MM.1S (cell line): ENCODE measurements at regions not wholly inside any gene's neighbourhood (a gene's known extent, or its start where the extent isn't known, plus 50 kb on each side); places are given as distances from the start of the nearest gene placed in this dataset.

Source experiments
- DNase-seq: peaks from one replicate; pipeline ENCODE4 v3.0.0-alpha.2; 2015
- H2AFZ ChIP-seq: fragments of 300-600 bp; sonication (generic); 2 replicates; pipeline ENCODE4 v1.6.0; 2016; ENCODE audit warnings: antibody characterized with exemption, low read length
- H3F3A ChIP-seq: fragments of 300-600 bp; sonication (generic); 2 replicates; pipeline ENCODE4 v1.6.1; 2016; ENCODE audit warnings: mild to moderate bottlenecking, antibody characterized with exemption, low read length, moderate library complexity, mixed read lengths; ENCODE audit not compliant: insufficient read depth
- H3K27ac ChIP-seq: fragments of 300-600 bp; sonication (generic); 2 replicates; pipeline ENCODE4 v1.5.1; 2016; ENCODE audit warnings: mild to moderate bottlenecking, low read length
- H3K27me3 ChIP-seq: fragments of 300-600 bp; sonication (generic); replicated peaks from 2 replicates; pipeline ENCODE4 v1.6.0; 2016; ENCODE audit warnings: low read length; ENCODE audit not compliant: insufficient read depth
- H3K36me3 ChIP-seq: fragments of 300-600 bp; sonication (generic); replicated peaks from 2 replicates; pipeline ENCODE4 v1.6.1; 2016; ENCODE audit warnings: mild to moderate bottlenecking, low read length, mixed read lengths; ENCODE audit not compliant: insufficient read depth
- H3K4me1 ChIP-seq: fragments of 300-600 bp; sonication (generic); 2 replicates; pipeline ENCODE4 v1.6.1; 2016; ENCODE audit warnings: low read length, mixed read lengths
- H3K4me2 ChIP-seq: fragments of 300-600 bp; sonication (generic); 2 replicates; pipeline ENCODE4 v1.6.0; 2016; ENCODE audit warnings: low read depth, low read length
- H3K4me3 ChIP-seq: fragments of 300-600 bp; sonication (generic); 2 replicates; pipeline ENCODE4 v1.5.1; 2016; ENCODE audit warnings: low read length, mixed read lengths
- H3K79me2 ChIP-seq: fragments of 300-600 bp; sonication (generic); 2 replicates; pipeline ENCODE4 v1.6.1; 2016; ENCODE audit warnings: mixed run types, low read length, mixed read lengths
- H3K9ac ChIP-seq: fragments of 300-600 bp; sonication (generic); 2 replicates; pipeline ENCODE4 v1.6.1; 2016; ENCODE audit warnings: low read length, mixed read lengths
- H3K9me2 ChIP-seq: fragments of 300-600 bp; sonication (generic); replicated peaks from 2 replicates; pipeline ENCODE4 v1.6.1; 2016; ENCODE audit warnings: mild to moderate bottlenecking, low read length, mixed read lengths; ENCODE audit not compliant: insufficient read depth
- H3K9me3 ChIP-seq: fragments of 300-600 bp; sonication (generic); replicated peaks from 2 replicates; pipeline ENCODE4 v1.6.1; 2016; ENCODE audit warnings: mild to moderate bottlenecking, low read length, mixed read lengths; ENCODE audit not compliant: insufficient read depth
- H4K20me1 ChIP-seq: fragments of 300-600 bp; sonication (generic); 2 replicates; pipeline ENCODE4 v1.6.1; 2016; ENCODE audit warnings: mild to moderate bottlenecking, low read length, moderate library complexity, mixed read lengths; ENCODE audit not compliant: insufficient read depth
- CTCF ChIP-seq: fragments of 300-600 bp; sonication (generic); IDR thresholded peaks from 2 replicates; pipeline ENCODE4 v1.5.1; 2016; ENCODE audit warnings: antibody characterized with exemption, low read length, mixed read lengths
- EZH2 ChIP-seq: fragments of 300-600 bp; sonication (generic); optimal IDR thresholded peaks from 2 replicates; pipeline ENCODE3; 2017; ENCODE audit warnings: low read depth, mild to moderate bottlenecking, antibody characterized with exemption, low read length, mixed read lengths
- EZH2phosphoT487 ChIP-seq: fragments of 300-600 bp; sonication (generic); IDR thresholded peaks from 2 replicates; pipeline ENCODE4 v1.6.1; 2018; ENCODE audit warnings: antibody characterized with exemption, low read length

- H3K27me3 ChIP-seq = no peaks in the 10 kb centered on the region
- H3K79me2 ChIP-seq = no peaks in the 10 kb centered on the region
- H3K4me2 ChIP-seq = no peak overlapping the region
- no peaks in the 10 kb centered on the region for H4K20me1 ChIP-seq
- H3K9ac ChIP-seq = no peak overlapping the region
- DNase-seq = no peak
- H3K27ac ChIP-seq = no peak overlapping the region
- H3F3A ChIP-seq = no peaks in the 10 kb centered on the region
- no peaks in the 10 kb centered on the region for H3K9me2 ChIP-seq
- TF ChIP-seq CTCF (peak; percentile 21; the same call in 1 of the 2 replicates), EZH2 (no peak)
- no peaks in the 10 kb centered on the region for H3K36me3 ChIP-seq
- no peaks in the 10 kb centered on the region for H3K9me3 ChIP-seq
- no peak overlapping the region for H3K4me3 ChIP-seq
- no peaks in the 10 kb centered on the region for H3K4me1 ChIP-seq
- no peak overlapping the region for H2AFZ ChIP-seq
Observed at GRCh38 chr4:114180481-114180880, 201.0 kb upstream of the ARSJ start.

GRCh38 chr4:114184901-114185300 lies 205.5 kb upstream of the ARSJ start:
- H3K79me2 ChIP-seq = no peaks in the 10 kb centered on the region
- no peak overlapping the region for H3K9ac ChIP-seq
- no peak overlapping the region for H3K4me2 ChIP-seq
- H3K9me3 ChIP-seq = no peaks in the 10 kb centered on the region
- no peaks in the 10 kb centered on the region for H3K36me3 ChIP-seq
- H2AFZ ChIP-seq = no peak overlapping the region
- H4K20me1 ChIP-seq = no peaks in the 10 kb centered on the region
- H3K4me1 ChIP-seq = no peaks in the 10 kb centered on the region
- H3K4me3 ChIP-seq = no peak overlapping the region
- no peak for DNase-seq
- no peaks in the 10 kb centered on the region for H3K9me2 ChIP-seq
- no peak for TF ChIP-seq EZH2
- no peak overlapping the region for H3K27ac ChIP-seq
- no peaks in the 10 kb centered on the region for H3F3A ChIP-seq
- no peaks in the 10 kb centered on the region for H3K27me3 ChIP-seq

- no peak overlapping the region for H2AFZ ChIP-seq
- no peaks in the 10 kb centered on the region for H3K79me2 ChIP-seq
- no peaks in the 10 kb centered on the region for H3K36me3 ChIP-seq
- H4K20me1 ChIP-seq = no peaks in the 10 kb centered on the region
- no peaks in the 10 kb centered on the region for H3F3A ChIP-seq
- no peak overlapping the region for H3K4me2 ChIP-seq
- no peaks in the 10 kb centered on the region for H3K27me3 ChIP-seq
- no peak overlapping the region for H3K27ac ChIP-seq
- no peaks in the 10 kb centered on the region for H3K9me3 ChIP-seq
- no peaks in the 10 kb centered on the region for H3K9me2 ChIP-seq
- no peak overlapping the region for H3K9ac ChIP-seq
- no peak for DNase-seq
- H3K4me1 ChIP-seq = no peaks in the 10 kb centered on the region
- no peak for TF ChIP-seq EZH2phosphoT487
- no peak for TF ChIP-seq CTCF
- no peak for TF ChIP-seq EZH2
- H3K4me3 ChIP-seq = no peak overlapping the region
Observed at GRCh38 chr4:114187592-114187991, 208.1 kb upstream of the ARSJ start.

- Histone ChIP-seq H3K9ac (no peak overlapping the region), H3F3A (no peaks in the 10 kb centered on the region)
Observed at GRCh38 chr4:114191496-114191895, 212.0 kb upstream of the ARSJ start.

More at GRCh38 chr4:114191496-114191895, 212.0 kb upstream of the ARSJ start:
- Histone ChIP-seq H2AFZ (no peak overlapping the region), H4K20me1 (no peaks in the 10 kb centered on the region), H3K79me2 (no peaks in the 10 kb centered on the region), H3K4me1 (no peaks in the 10 kb centered on the region), H3K4me3 (no peak overlapping the region), H3K27me3 (no peaks in the 10 kb centered on the region), H3K9me2 (no peaks in the 10 kb centered on the region), H3K36me3 (no peaks in the 10 kb centered on the region), H3K27ac (no peak overlapping the region), H3K4me2 (no peak overlapping the region), H3K9me3 (no peaks in the 10 kb centered on the region)
- TF ChIP-seq CTCF = no peak
- TF ChIP-seq EZH2 = no peak
- TF ChIP-seq EZH2phosphoT487 = no peak
- no peak for DNase-seq
